ENCODE measurements at regions not wholly inside any gene's neighbourhood (a gene's known extent, or its start where the extent isn't known, plus 50 kb on each side); places are given as distances from the start of the nearest gene placed in this dataset.

DNA sequence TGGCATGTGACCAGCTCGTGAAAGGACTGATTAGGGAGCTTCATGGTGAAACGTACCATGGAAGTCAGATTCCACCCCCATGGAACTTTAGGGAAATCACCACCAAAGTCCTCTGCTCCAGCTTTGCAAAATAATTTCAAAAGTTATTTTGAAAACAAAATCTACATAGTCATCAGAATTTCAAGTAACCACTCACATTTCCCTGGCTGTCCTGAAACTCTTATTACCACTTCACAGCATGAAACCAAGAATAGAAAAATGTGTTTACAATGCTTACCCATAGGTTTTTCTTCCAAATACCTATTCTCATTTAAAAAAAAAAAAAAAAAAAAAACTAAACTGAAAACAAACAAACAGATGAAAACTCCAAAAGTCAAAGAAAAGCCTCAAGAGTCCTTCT, 198.7 kb downstream of the PDGFRA start:
- no peak overlapping the region for H3K27ac ChIP-seq (ENCODE audit: low read length)

DNA sequence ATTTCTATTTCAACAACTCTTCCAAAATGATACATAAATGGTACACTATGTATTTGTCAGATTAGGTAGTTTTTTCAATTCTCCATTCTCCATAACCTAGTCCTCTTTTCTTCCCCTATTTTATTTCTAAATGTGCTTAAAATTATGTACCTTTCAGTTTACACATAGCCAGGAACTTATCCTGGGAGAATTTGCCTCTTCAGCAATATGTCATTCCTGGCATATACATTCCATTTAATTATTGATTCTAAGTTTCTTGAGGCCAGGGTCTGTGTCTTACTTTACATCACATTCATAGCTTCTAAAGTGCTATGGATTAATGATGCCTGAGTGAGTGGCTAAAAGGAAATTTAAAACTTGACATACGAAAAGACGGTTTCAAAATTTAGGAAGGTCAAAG, 199.8 kb downstream of the PDGFRA start:
- Histone ChIP-seq H3K9me3 (ENCODE audit: low read length) (no peaks in the 10 kb centered on the region), H2AFZ (ENCODE audit: low read depth, low read length) (no peak overlapping the region), H3K4me3 (ENCODE audit: low read length) (no peak overlapping the region), H3K27me3 (ENCODE audit: insufficient read depth, low read depth, low read length) (peaks cover 22% of the 10 kb centered on the region), H3K36me3 (ENCODE audit: insufficient read depth, low read length) (no peaks in the 10 kb centered on the region), H3K9ac (ENCODE audit: low read length) (no peak overlapping the region), H3K9me2 (ENCODE audit: insufficient read depth, low read length) (no peaks in the 10 kb centered on the region), H3F3A (ENCODE audit: insufficient read depth, low read length, poor library complexity, severe bottlenecking) (no peaks in the 10 kb centered on the region), H3K4me2 (ENCODE audit: low read length) (no peak overlapping the region), H3K27ac (ENCODE audit: low read length) (no peak overlapping the region), H3K79me2 (replicated peaks; ENCODE audit: insufficient read depth, low read length) (no peaks in the 10 kb centered on the region), H4K20me1 (ENCODE audit: insufficient read depth) (no peaks in the 10 kb centered on the region)
- no peak for TF ChIP-seq EP300 (conservative IDR thresholded peaks at IDR 0.05; ENCODE audit: poor library complexity, severe bottlenecking)
- no peak for TF ChIP-seq MXI1 (conservative IDR thresholded peaks at IDR 0.05; ENCODE audit: poor library complexity, severe bottlenecking)
- TF ChIP-seq, protein P1, sequence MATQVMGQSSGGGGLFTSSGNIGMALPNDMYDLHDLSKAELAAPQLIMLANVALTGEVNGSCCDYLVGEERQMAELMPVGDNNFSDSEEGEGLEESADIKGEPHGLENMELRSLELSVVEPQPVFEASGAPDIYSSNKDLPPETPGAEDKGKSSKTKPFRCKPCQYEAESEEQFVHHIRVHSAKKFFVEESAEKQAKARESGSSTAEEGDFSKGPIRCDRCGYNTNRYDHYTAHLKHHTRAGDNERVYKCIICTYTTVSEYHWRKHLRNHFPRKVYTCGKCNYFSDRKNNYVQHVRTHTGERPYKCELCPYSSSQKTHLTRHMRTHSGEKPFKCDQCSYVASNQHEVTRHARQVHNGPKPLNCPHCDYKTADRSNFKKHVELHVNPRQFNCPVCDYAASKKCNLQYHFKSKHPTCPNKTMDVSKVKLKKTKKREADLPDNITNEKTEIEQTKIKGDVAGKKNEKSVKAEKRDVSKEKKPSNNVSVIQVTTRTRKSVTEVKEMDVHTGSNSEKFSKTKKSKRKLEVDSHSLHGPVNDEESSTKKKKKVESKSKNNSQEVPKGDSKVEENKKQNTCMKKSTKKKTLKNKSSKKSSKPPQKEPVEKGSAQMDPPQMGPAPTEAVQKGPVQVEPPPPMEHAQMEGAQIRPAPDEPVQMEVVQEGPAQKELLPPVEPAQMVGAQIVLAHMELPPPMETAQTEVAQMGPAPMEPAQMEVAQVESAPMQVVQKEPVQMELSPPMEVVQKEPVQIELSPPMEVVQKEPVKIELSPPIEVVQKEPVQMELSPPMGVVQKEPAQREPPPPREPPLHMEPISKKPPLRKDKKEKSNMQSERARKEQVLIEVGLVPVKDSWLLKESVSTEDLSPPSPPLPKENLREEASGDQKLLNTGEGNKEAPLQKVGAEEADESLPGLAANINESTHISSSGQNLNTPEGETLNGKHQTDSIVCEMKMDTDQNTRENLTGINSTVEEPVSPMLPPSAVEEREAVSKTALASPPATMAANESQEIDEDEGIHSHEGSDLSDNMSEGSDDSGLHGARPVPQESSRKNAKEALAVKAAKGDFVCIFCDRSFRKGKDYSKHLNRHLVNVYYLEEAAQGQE (IDR thresholded peaks at IDR 0.05; ENCODE audit: borderline replicate concordance), result no peak
- TF ChIP-seq RAD21 (conservative IDR thresholded peaks at IDR 0.05), result no peak
- TF ChIP-seq TAF1 (IDR thresholded peaks at IDR 0.05; ENCODE audit: low read depth), result no peak
- no peak for TF ChIP-seq POLR2AphosphoS5 (IDR thresholded peaks at IDR 0.05)
- TF ChIP-seq SMC3 (conservative IDR thresholded peaks at IDR 0.05; ENCODE audit: poor library complexity), result no peak
- TF ChIP-seq, protein P2, sequence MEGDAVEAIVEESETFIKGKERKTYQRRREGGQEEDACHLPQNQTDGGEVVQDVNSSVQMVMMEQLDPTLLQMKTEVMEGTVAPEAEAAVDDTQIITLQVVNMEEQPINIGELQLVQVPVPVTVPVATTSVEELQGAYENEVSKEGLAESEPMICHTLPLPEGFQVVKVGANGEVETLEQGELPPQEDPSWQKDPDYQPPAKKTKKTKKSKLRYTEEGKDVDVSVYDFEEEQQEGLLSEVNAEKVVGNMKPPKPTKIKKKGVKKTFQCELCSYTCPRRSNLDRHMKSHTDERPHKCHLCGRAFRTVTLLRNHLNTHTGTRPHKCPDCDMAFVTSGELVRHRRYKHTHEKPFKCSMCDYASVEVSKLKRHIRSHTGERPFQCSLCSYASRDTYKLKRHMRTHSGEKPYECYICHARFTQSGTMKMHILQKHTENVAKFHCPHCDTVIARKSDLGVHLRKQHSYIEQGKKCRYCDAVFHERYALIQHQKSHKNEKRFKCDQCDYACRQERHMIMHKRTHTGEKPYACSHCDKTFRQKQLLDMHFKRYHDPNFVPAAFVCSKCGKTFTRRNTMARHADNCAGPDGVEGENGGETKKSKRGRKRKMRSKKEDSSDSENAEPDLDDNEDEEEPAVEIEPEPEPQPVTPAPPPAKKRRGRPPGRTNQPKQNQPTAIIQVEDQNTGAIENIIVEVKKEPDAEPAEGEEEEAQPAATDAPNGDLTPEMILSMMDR (IDR thresholded peaks at IDR 0.05; ENCODE audit: poor library complexity, severe bottlenecking), result no peak

More for the DNA sequence above, 198.7 kb downstream of the PDGFRA start:
- Histone ChIP-seq H3K9ac (ENCODE audit: low read length) (no peak overlapping the region), H3K36me3 (ENCODE audit: insufficient read depth, low read length) (no peaks in the 10 kb centered on the region), H3F3A (ENCODE audit: insufficient read depth, low read length, poor library complexity, severe bottlenecking) (no peaks in the 10 kb centered on the region), H2AFZ (ENCODE audit: low read depth, low read length) (no peak overlapping the region), H3K4me2 (ENCODE audit: low read length) (no peak overlapping the region), H3K9me2 (ENCODE audit: insufficient read depth, low read length) (no peaks in the 10 kb centered on the region), H3K4me3 (ENCODE audit: low read length) (no peak overlapping the region), H3K9me3 (ENCODE audit: low read length) (no peaks in the 10 kb centered on the region), H3K27me3 (ENCODE audit: insufficient read depth, low read depth, low read length) (peaks cover 11% of the 10 kb centered on the region), H4K20me1 (ENCODE audit: insufficient read depth) (no peaks in the 10 kb centered on the region), H3K79me2 (replicated peaks; ENCODE audit: insufficient read depth, low read length) (no peaks in the 10 kb centered on the region)
- TF ChIP-seq MXI1 (conservative IDR thresholded peaks at IDR 0.05; ENCODE audit: poor library complexity, severe bottlenecking) (no peak), RAD21 (conservative IDR thresholded peaks at IDR 0.05) (no peak), EZH2 (IDR thresholded peaks at IDR 0.05; ENCODE audit: borderline replicate concordance, insufficient read depth, low read length, poor library complexity, severe bottlenecking) (no peak), POLR2AphosphoS5 (IDR thresholded peaks at IDR 0.05) (no peak), EP300 (conservative IDR thresholded peaks at IDR 0.05; ENCODE audit: poor library complexity, severe bottlenecking) (no peak), TAF1 (IDR thresholded peaks at IDR 0.05; ENCODE audit: low read depth) (no peak), SMC3 (conservative IDR thresholded peaks at IDR 0.05; ENCODE audit: poor library complexity) (no peak)
- TF ChIP-seq, protein P1 (IDR thresholded peaks at IDR 0.05; ENCODE audit: borderline replicate concordance), result no peak
- TF ChIP-seq, protein P2 (IDR thresholded peaks at IDR 0.05; ENCODE audit: poor library complexity, severe bottlenecking), result no peak

Data from neural cell (in vitro differentiated cells).